ENCODE measurements at regions not wholly inside any gene's neighbourhood (a gene's known extent, or its start where the extent isn't known, plus 50 kb on each side); places are given as distances from the start of the nearest gene placed in this dataset.

DNA sequence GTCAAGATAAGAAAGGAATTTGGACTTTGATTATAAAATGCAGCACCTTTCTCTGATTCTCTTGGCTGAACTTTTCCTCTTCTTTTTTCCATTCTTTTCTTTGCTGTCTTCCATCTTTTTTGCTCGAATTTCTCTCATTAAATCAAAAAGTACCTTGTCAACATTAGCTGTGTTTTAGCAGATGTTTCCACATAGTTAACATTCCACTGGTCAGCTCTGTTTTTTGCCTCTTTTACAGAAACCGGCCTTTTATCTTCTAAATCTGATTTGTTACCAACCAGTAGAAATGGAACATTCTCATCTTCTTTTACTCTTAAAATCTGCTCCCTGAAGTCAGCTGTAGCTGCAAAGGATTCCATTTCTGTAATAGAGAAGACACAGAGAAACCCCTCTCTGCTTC lies 71.1 kb upstream of the SYT1 start:
- TF ChIP-seq PKNOX1 (IDR thresholded peaks at IDR 0.05) = no peak
- TF ChIP-seq L3MBTL2 (conservative IDR thresholded peaks at IDR 0.05) = no peak
- TF ChIP-seq SUZ12 (IDR thresholded peaks at IDR 0.05) = no peak
- TF ChIP-seq TARDBP (IDR thresholded peaks at IDR 0.05) = no peak
- no peak for TF ChIP-seq ARNT (IDR thresholded peaks at IDR 0.05)
- no peak for TF ChIP-seq LEF1 (IDR thresholded peaks at IDR 0.05; ENCODE audit: borderline replicate concordance)
- no peak for TF ChIP-seq BHLHE40 (IDR thresholded peaks at IDR 0.05; ENCODE audit: borderline replicate concordance)
- TF ChIP-seq ZNF384 (IDR thresholded peaks at IDR 0.05) = no peak
- no peak for TF ChIP-seq ELF4 (IDR thresholded peaks at IDR 0.05)
- no peak for TF ChIP-seq SP1 (IDR thresholded peaks at IDR 0.05)
- ChIA-PET POLR2A (no interaction called here), CTCF (no interaction called here)
- DNase-seq (ENCODE audit: extremely low spot score) = no peak

- POLR2A ChIA-PET = no interaction called here
- no peak for DNase-seq (ENCODE audit: extremely low spot score)
- TF ChIP-seq LEF1 (IDR thresholded peaks at IDR 0.05; ENCODE audit: borderline replicate concordance) (no peak), ZNF384 (IDR thresholded peaks at IDR 0.05) (no peak), NFRKB (IDR thresholded peaks at IDR 0.05) (no peak), ELF4 (IDR thresholded peaks at IDR 0.05) (no peak), L3MBTL2 (conservative IDR thresholded peaks at IDR 0.05) (no peak), CTBP1 (IDR thresholded peaks at IDR 0.05; ENCODE audit: borderline replicate concordance) (no peak), FOXK2 (IDR thresholded peaks at IDR 0.05) (no peak), HDGF (IDR thresholded peaks at IDR 0.05; ENCODE audit: borderline replicate concordance) (no peak), SP1 (IDR thresholded peaks at IDR 0.05) (no peak), FOXA1 (IDR thresholded peaks at IDR 0.05) (no peak)
- CTCF ChIA-PET = no interaction called here
Observed at GRCh38 chr12:78793982-78794381, 70.6 kb upstream of the SYT1 start.

DNA sequence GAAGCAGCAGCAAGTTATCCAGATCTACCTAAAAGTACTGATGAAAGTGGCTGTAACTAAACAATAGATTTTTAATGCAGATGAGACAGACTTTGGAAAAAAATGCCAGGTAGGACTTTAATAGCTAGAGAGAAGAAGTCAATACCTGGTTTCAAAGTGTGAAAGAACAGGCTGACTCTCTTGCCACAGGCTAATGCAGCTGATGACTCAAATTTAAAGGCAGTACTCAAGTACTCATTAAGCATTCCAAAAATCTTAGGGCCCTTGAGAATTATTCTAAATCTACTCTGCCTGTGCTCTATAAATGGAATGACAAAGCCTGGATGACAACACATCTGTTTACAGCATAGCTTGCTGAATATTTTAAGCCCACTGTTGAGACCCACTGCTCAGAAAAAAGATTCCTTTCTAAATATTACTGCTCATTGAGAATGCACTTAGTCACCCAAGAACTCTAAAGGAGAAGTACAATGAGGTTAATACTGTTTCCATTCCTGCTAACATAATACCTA lies 68.6 kb upstream of the SYT1 start:
- no peak for TF ChIP-seq HDGF (IDR thresholded peaks at IDR 0.05; ENCODE audit: borderline replicate concordance)
- TF ChIP-seq PKNOX1 (IDR thresholded peaks at IDR 0.05) = no peak
- TF ChIP-seq SP1 (IDR thresholded peaks at IDR 0.05) = no peak
- no peak for TF ChIP-seq TARDBP (IDR thresholded peaks at IDR 0.05)
- TF ChIP-seq ELF4 (IDR thresholded peaks at IDR 0.05) = no peak
- TF ChIP-seq FOXK2 (IDR thresholded peaks at IDR 0.05) = no peak
- TF ChIP-seq L3MBTL2 (conservative IDR thresholded peaks at IDR 0.05) = no peak
- TF ChIP-seq LEF1 (IDR thresholded peaks at IDR 0.05; ENCODE audit: borderline replicate concordance) = no peak
- CTCF ChIA-PET = no interaction called here
- POLR2A ChIA-PET = no interaction called here
- no peak for DNase-seq (ENCODE audit: extremely low spot score)

GRCh38 chr12:78797196-78797931 lies 67.2 kb upstream of the SYT1 start:
- POLR2A ChIA-PET = no interaction called here
- no peak for DNase-seq (ENCODE audit: extremely low spot score)
- CTCF ChIA-PET = no interaction called here
- no peak for TF ChIP-seq LEF1 (IDR thresholded peaks at IDR 0.05; ENCODE audit: borderline replicate concordance)
- TF ChIP-seq L3MBTL2 (conservative IDR thresholded peaks at IDR 0.05) = no peak
- TF ChIP-seq FOXA1 (IDR thresholded peaks at IDR 0.05) = no peak
- no peak for TF ChIP-seq ZNF384 (IDR thresholded peaks at IDR 0.05)
- TF ChIP-seq FOXK2 (IDR thresholded peaks at IDR 0.05) = no peak
- no peak for TF ChIP-seq NFRKB (IDR thresholded peaks at IDR 0.05)

DNA sequence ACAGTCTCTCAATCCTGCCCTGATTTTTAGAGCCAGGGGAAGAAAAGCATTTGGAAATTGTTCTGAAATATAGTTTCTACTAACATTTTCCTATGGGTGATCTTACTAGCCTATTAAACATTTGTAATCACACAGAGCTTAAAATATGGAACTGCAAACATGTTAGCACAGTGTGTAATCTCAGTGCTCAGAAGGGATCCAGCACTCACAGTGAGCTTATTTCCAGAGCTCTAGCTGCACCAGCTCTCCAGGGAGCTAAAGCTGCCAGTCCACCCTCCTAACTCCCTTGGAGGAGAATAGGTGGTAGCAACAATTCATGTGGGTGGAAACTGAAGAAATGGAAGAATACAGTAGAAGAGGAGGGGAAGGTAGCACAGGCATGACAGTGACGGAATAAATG lies 64.9 kb upstream of the SYT1 start:
- POLR2A ChIA-PET = no interaction called here
- no peak for DNase-seq (ENCODE audit: extremely low spot score)
- TF ChIP-seq ZNF384 (IDR thresholded peaks at IDR 0.05) = no peak
- TF ChIP-seq FOXA1 (IDR thresholded peaks at IDR 0.05) = no peak
- TF ChIP-seq ELF4 (IDR thresholded peaks at IDR 0.05) = no peak
- no peak for TF ChIP-seq SUZ12 (IDR thresholded peaks at IDR 0.05)
- no peak for TF ChIP-seq LEF1 (IDR thresholded peaks at IDR 0.05; ENCODE audit: borderline replicate concordance)
- no peak for TF ChIP-seq HDGF (IDR thresholded peaks at IDR 0.05; ENCODE audit: borderline replicate concordance)
- no peak for TF ChIP-seq SP1 (IDR thresholded peaks at IDR 0.05)
- no peak for TF ChIP-seq FOXK2 (IDR thresholded peaks at IDR 0.05)
- no peak for TF ChIP-seq PKNOX1 (IDR thresholded peaks at IDR 0.05)
- CTCF ChIA-PET = interaction anchor here (0.7 kb wide), 1 partner anchor 75 kb away, joined by 3 read pairs; no protein-coding TSS in a partner anchor

DNA sequence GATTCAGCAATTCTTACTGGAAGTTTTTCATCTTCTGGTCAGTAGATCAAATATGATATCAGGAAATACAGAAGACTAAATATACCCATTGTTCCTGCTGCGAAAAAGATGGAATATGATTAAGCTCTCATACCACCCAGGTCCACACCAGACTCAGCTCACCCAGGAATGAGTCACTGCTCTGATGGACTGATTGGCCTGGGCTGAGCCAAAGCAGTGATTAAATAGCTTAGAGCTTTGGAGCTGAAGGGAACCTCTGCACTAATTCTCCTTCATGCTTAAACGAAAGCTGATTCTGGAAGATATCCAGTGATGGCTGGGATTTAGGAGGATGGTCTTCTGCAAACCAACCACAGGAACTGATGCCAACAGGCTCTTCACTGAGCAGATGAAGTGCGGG lies 62.0 kb upstream of the SYT1 start:
- TF ChIP-seq NFRKB (IDR thresholded peaks at IDR 0.05) (no peak), SUZ12 (IDR thresholded peaks at IDR 0.05) (no peak), FOXK2 (IDR thresholded peaks at IDR 0.05) (no peak), PKNOX1 (IDR thresholded peaks at IDR 0.05) (no peak), ELF4 (IDR thresholded peaks at IDR 0.05) (no peak), ARNT (IDR thresholded peaks at IDR 0.05) (no peak), BHLHE40 (IDR thresholded peaks at IDR 0.05; ENCODE audit: borderline replicate concordance) (no peak), ZNF384 (IDR thresholded peaks at IDR 0.05) (no peak), L3MBTL2 (conservative IDR thresholded peaks at IDR 0.05) (no peak), FOXA1 (IDR thresholded peaks at IDR 0.05) (no peak), HDGF (IDR thresholded peaks at IDR 0.05; ENCODE audit: borderline replicate concordance) (no peak)
- POLR2A ChIA-PET = no interaction called here
- no peak for DNase-seq (ENCODE audit: extremely low spot score)
- CTCF ChIA-PET = no interaction called here

Measured in HEK293T (cell line).